Esophagus muscularis mucosa (tissue), 4 donors: ENCODE measurements at regions not wholly inside any gene's neighbourhood (a gene's known extent, or its start where the extent isn't known, plus 50 kb on each side); places are given as distances from the start of the nearest gene placed in this dataset.

Experiments
- DNase-seq: peaks from one replicate; pipeline ENCODE4 v3.0.0-alpha.2; 2017; ENCODE audit errors: extremely low spot score
- H3K27ac ChIP-seq, 4 donors: fragments of 200-600 bp; sonication (generic); replicated peaks in 1 of 4; 1 replicate in 3 of 4; 2 replicates in 1 of 4; pipeline ENCODE4 v1.5.1; 2016 to 2019; ENCODE audit warnings: mild to moderate bottlenecking in 1 of 4
- H3K27me3 ChIP-seq, 4 donors: fragments of 200-600 bp; sonication (generic); one replicate each; pipeline versions ENCODE4 v1.5.1 to v1.6.0; 2016 to 2019
- H3K36me3 ChIP-seq, 4 donors: fragments of 200-600 bp; sonication (generic); one replicate each; pipeline ENCODE4 v1.5.1; 2016 to 2019
- H3K4me1 ChIP-seq, 4 donors: fragments of 200-600 bp; sonication (generic); one replicate each; pipeline ENCODE4 v1.5.1; 2016 to 2019
- H3K4me3 ChIP-seq, 4 donors: fragments of 200-600 bp; sonication (generic); 1 replicate in 2 of 4; 2 replicates in 2 of 4; pipeline ENCODE4 v1.5.1; 2016 to 2019; ENCODE audit warnings: mild to moderate bottlenecking in 4 of 4, moderate library complexity in 1 of 4
- H3K9me3 ChIP-seq, 4 donors: fragments of 200-600 bp; sonication (generic); 1 replicate in 3 of 4; 2 replicates in 1 of 4; pipeline ENCODE4 v1.5.1; 2016 to 2019
- CTCF ChIP-seq, 3 experiments: fragments of 200-600 bp in 2 of 3; fragments of 450-650 bp in 1 of 3; sonication (generic) in 2 of 3; IDR thresholded peaks; one replicate each; pipeline ENCODE4 v1.5.1; 2017 to 2019; ENCODE audit warnings: antibody characterized with exemption in 3 of 3, mild to moderate bottlenecking in 2 of 3, moderate library complexity in 1 of 3
- EP300 ChIP-seq: sonication (generic); formaldehyde crosslinking; IDR thresholded peaks from one replicate; pipeline ENCODE4 v1.6.1; 2017; ENCODE audit warnings: antibody characterized with exemption
- POLR2A ChIP-seq: fragments of 450-650 bp; IDR thresholded peaks from one replicate; pipeline ENCODE4 v1.6.1; 2017; ENCODE audit warnings: antibody characterized with exemption, moderate library complexity, mild to moderate bottlenecking, low read depth
- POLR2AphosphoS5 ChIP-seq, 2 donors: sonication (generic); formaldehyde crosslinking; IDR thresholded peaks; one replicate each; pipeline ENCODE4 v1.6.1; 2017; ENCODE audit warnings: antibody characterized with exemption in 2 of 2
- WGBS: methylation state at CpG from one replicate; pipeline ENCODE4 v1.1.5; 2018; 5-methylcytosine and 5-hydroxymethylcytosine counted together
- intact Hi-C: fragments of 100-400 bp; cut with DNase I; formaldehyde crosslinking; loops from one replicate; pipeline ENCODE4 v1.15.1; 2023

- intact Hi-C loops = no loop called here
- Histone ChIP-seq H3K4me3 (no peak overlapping the region), H3K4me1 (peaks cover 0 to 5% (median 0%) of the 10 kb centered on the region in 4 donors), H3K27me3 (no peaks in the 10 kb centered on the region), H3K36me3 (no peaks in the 10 kb centered on the region), H3K9me3 (no peaks in the 10 kb centered on the region), H3K27ac (no peak overlapping the region)
- no peak for TF ChIP-seq POLR2A
- no peak for TF ChIP-seq EP300
- TF ChIP-seq POLR2AphosphoS5 (IDR thresholded peaks at IDR 0.05) = no peak
- TF ChIP-seq CTCF (IDR thresholded peaks at IDR 0.05) = no peak
- no peak for DNase-seq
- 40% methylated on average over 1 of the region's 1 CpG for whole genome bisulfite sequencing
Measured at GRCh38 chr12:13670285-13670866, 311.0 kb downstream of the GRIN2B start.

DNA sequence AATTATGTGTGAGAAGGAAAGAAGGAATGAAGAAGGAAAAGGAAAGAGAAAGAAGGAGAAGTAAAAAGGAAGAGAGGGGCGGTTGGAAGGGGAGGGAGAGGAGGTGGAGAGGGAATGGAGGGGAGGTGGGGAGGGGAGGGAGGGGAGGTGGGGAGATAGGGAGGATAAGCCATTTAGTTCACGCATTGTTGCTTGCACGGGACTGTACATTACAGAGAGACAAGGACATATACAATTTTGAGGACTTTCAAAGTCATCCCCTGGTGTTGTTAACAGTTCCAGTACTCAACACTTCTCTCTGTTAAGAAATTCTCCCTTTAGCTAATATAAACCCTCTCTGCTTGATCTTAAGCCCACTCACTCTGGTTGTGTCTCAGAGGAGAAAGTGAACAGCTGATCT lies 312.5 kb downstream of the GRIN2B start:
- Histone ChIP-seq H3K27me3 (no peaks in the 10 kb centered on the region), H3K4me1 (peaks cover 0 to 5% (median 0%) of the 10 kb centered on the region in 4 donors), H3K27ac (no peak overlapping the region), H3K4me3 (no peak overlapping the region), H3K9me3 (no peaks in the 10 kb centered on the region), H3K36me3 (no peaks in the 10 kb centered on the region)
- 63% methylated on average over 3 of the region's 3 CpGs for WGBS
- TF ChIP-seq EP300 (no peak), POLR2AphosphoS5 (IDR thresholded peaks at IDR 0.05) (no peak)
- intact Hi-C loops = no loop called here
- DNase-seq = no peak

- no peaks in the 10 kb centered on the region for H3K9me3 ChIP-seq
- H3K27me3 ChIP-seq = no peaks in the 10 kb centered on the region
- no peak overlapping the region for H3K4me3 ChIP-seq
- no peak overlapping the region for H3K27ac ChIP-seq
- no peak for TF ChIP-seq CTCF (IDR thresholded peaks at IDR 0.05)
- TF ChIP-seq EP300 = no peak
- TF ChIP-seq POLR2AphosphoS5 (IDR thresholded peaks at IDR 0.05) = no peak
- no peak for TF ChIP-seq POLR2A
- H3K4me1 ChIP-seq = peaks cover 0 to 5% (median 0%) of the 10 kb centered on the region in 4 donors
- WGBS = 68% methylated on average over 2 of the region's 2 CpGs
- no peak for DNase-seq
- intact Hi-C loops = no loop called here
- no peaks in the 10 kb centered on the region for H3K36me3 ChIP-seq
Measured at GRCh38 chr12:13666806-13667205, 314.6 kb downstream of the GRIN2B start.

GRCh38 chr12:13661005-13661887 lies 320.2 kb downstream of the GRIN2B start:
- Histone ChIP-seq H3K4me1 (no peaks in the 10 kb centered on the region), H3K27me3 (no peaks in the 10 kb centered on the region), H3K9me3 (no peaks in the 10 kb centered on the region), H3K4me3 (no peak overlapping the region), H3K27ac (no peak overlapping the region), H3K36me3 (no peaks in the 10 kb centered on the region)
- intact Hi-C loops = loop anchor here (2.0 to 5.0 kb wide), 3 partner anchors 304 to 404 kb away; no protein-coding TSS in a partner anchor
- peak; percentile 61 to 85 (median 65) for TF ChIP-seq CTCF (IDR thresholded peaks at IDR 0.05)
- TF ChIP-seq POLR2A = no peak
- 44% methylated on average over 11 of the region's 11 CpGs for WGBS
- no peak for DNase-seq

GRCh38 chr12:13654456-13654855 lies 326.9 kb downstream of the GRIN2B start:
- 88% methylated on average over 1 of the region's 1 CpG for WGBS
- no peak for TF ChIP-seq EP300
- TF ChIP-seq POLR2AphosphoS5 (IDR thresholded peaks at IDR 0.05) = no peak
- no peak for TF ChIP-seq CTCF (IDR thresholded peaks at IDR 0.05)
- no peak for TF ChIP-seq POLR2A
- no peak for DNase-seq
- Histone ChIP-seq H3K36me3 (no peaks in the 10 kb centered on the region), H3K27me3 (no peaks in the 10 kb centered on the region), H3K27ac (no peak overlapping the region), H3K4me1 (no peaks in the 10 kb centered on the region), H3K4me3 (no peak overlapping the region), H3K9me3 (no peaks in the 10 kb centered on the region)
- intact Hi-C loops = no loop called here
